ENCODE measurements at regions not wholly inside any gene's neighbourhood (a gene's known extent, or its start where the extent isn't known, plus 50 kb on each side); places are given as distances from the start of the nearest gene placed in this dataset.
"Not testable (repeated sequence)": the region's sequence is repeated elsewhere in the genome, so short reads cannot be mapped to it uniquely, and the experiment has no call there.

- not testable (repeated sequence) for TF ChIP-seq EZH2 (IDR thresholded peaks at IDR 0.05; ENCODE audit: borderline replicate concordance, insufficient read depth, low read length, poor library complexity, severe bottlenecking); CTCF (IDR thresholded peaks at IDR 0.05; ENCODE audit: poor library complexity, severe bottlenecking); TAF1 (IDR thresholded peaks at IDR 0.05; ENCODE audit: low read depth); POLR2AphosphoS5 (IDR thresholded peaks at IDR 0.05)
These were observed 249.9 kb upstream of the NPVF start for GRCh38 chr7:25478221-25478620.

Data from neural cell (in vitro differentiated cells).